Fibroblast of peridontal ligament (primary cell): ENCODE measurements at regions not wholly inside any gene's neighbourhood (a gene's known extent, or its start where the extent isn't known, plus 50 kb on each side); places are given as distances from the start of the nearest gene placed in this dataset.
"Not testable (repeated sequence)": the region's sequence is repeated elsewhere in the genome, so short reads cannot be mapped to it uniquely, and the experiment has no call there.

Source experiments
- DNase-seq: peaks from one replicate; pipeline ENCODE4 v3.0.0-alpha.2; 2010; ENCODE audit errors: extremely low read depth

- not testable (repeated sequence) for DNase-seq
Observed at GRCh38 chrY:3974362-3974761, 395.5 kb downstream of the TGIF2LY start.

GRCh38 chrY:3974983-3975382, 396.1 kb downstream of the TGIF2LY start:
- not testable (repeated sequence) for DNase-seq

- DNase-seq = peak; percentile 2
Observed at GRCh38 chrY:3980812-3981211, 401.9 kb downstream of the TGIF2LY start.

- not testable (repeated sequence) for DNase-seq
Observed at GRCh38 chrY:3981817-3982216, 402.9 kb downstream of the TGIF2LY start.
